OCI-M1 (cell line): ENCODE measurements at regions not wholly inside any gene's neighbourhood (a gene's known extent, or its start where the extent isn't known, plus 50 kb on each side); places are given as distances from the start of the nearest gene placed in this dataset.

ENCODE experiments used
- DNase-seq: peaks from one replicate; lab custom pipeline; 2025; lab: John Stamatoyannopoulos, UW

- DNase-seq: no peak
Observed at GRCh38 chr10:131802156-131802915, 98.5 kb upstream of the PPP2R2D start.

- DNase-seq: no peak
Observed at GRCh38 chr10:131802996-131803395, 97.8 kb upstream of the PPP2R2D start.

- no peak for DNase-seq
Observed at GRCh38 chr10:131803860-131804425, 96.9 kb upstream of the PPP2R2D start.

GRCh38 chr10:131804551-131805295 is 96.1 kb upstream of the PPP2R2D start:
- DNase-seq: no peak

- DNase-seq: no peak
Observed at GRCh38 chr10:131805696-131806095, 95.1 kb upstream of the PPP2R2D start.

- no peak for DNase-seq
Observed at GRCh38 chr10:131806146-131806545, 94.7 kb upstream of the PPP2R2D start.

- DNase-seq: no peak
Observed at GRCh38 chr10:131806646-131807317, 94.0 kb upstream of the PPP2R2D start.

GRCh38 chr10:131808370-131808930 is 92.4 kb upstream of the PPP2R2D start:
- DNase-seq: no peak

GRCh38 chr10:131810036-131810804 is 90.6 kb upstream of the PPP2R2D start:
- DNase-seq: no peak

GRCh38 chr10:131810805-131811629 is 89.8 kb upstream of the PPP2R2D start:
- no peak for DNase-seq

- no peak for DNase-seq
Observed at GRCh38 chr10:131811630-131812403, 89.0 kb upstream of the PPP2R2D start.

GRCh38 chr10:131812736-131813604 is 87.8 kb upstream of the PPP2R2D start:
- no peak for DNase-seq

- no peak for DNase-seq
Observed at GRCh38 chr10:131814567-131815265, 86.1 kb upstream of the PPP2R2D start.

- DNase-seq: no peak
Observed at GRCh38 chr10:131815266-131816156, 85.3 kb upstream of the PPP2R2D start.

- no peak for DNase-seq
Observed at GRCh38 chr10:131816157-131816775, 84.5 kb upstream of the PPP2R2D start.

GRCh38 chr10:131816941-131817700 is 83.7 kb upstream of the PPP2R2D start:
- no peak for DNase-seq
